ENCODE measurements at regions not wholly inside any gene's neighbourhood (a gene's known extent, or its start where the extent isn't known, plus 50 kb on each side); places are given as distances from the start of the nearest gene placed in this dataset.
"Not testable (repeated sequence)": the region's sequence is repeated elsewhere in the genome, so short reads cannot be mapped to it uniquely, and the experiment has no call there.

- DNase-seq (ENCODE audit: unreplicated experiment): no peak
- ChIA-PET POLR2A (no interaction called here), CTCF (no interaction called here)
- no peak overlapping the region for H3K27ac Mint-ChIP-seq (ENCODE audit: low read depth, unreplicated experiment)
- H3K36me3 Mint-ChIP-seq (ENCODE audit: insufficient read depth, unreplicated experiment): no peaks in the 10 kb centered on the region
- H3K27me3 Mint-ChIP-seq (ENCODE audit: insufficient read depth, unreplicated experiment): no peaks in the 10 kb centered on the region
- no peaks in the 10 kb centered on the region for H3K4me1 Mint-ChIP-seq (ENCODE audit: insufficient read depth, unreplicated experiment)
- no peak overlapping the region for H3K4me3 Mint-ChIP-seq (ENCODE audit: unreplicated experiment)
- BruUV-seq (replicated peaks): no TSS peak
- intact Hi-C loops (cut with micrococcal nuclease): no loop called here
- TF ChIP-seq, protein P1, sequence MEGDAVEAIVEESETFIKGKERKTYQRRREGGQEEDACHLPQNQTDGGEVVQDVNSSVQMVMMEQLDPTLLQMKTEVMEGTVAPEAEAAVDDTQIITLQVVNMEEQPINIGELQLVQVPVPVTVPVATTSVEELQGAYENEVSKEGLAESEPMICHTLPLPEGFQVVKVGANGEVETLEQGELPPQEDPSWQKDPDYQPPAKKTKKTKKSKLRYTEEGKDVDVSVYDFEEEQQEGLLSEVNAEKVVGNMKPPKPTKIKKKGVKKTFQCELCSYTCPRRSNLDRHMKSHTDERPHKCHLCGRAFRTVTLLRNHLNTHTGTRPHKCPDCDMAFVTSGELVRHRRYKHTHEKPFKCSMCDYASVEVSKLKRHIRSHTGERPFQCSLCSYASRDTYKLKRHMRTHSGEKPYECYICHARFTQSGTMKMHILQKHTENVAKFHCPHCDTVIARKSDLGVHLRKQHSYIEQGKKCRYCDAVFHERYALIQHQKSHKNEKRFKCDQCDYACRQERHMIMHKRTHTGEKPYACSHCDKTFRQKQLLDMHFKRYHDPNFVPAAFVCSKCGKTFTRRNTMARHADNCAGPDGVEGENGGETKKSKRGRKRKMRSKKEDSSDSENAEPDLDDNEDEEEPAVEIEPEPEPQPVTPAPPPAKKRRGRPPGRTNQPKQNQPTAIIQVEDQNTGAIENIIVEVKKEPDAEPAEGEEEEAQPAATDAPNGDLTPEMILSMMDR (IDR thresholded peaks at IDR 0.05; ENCODE audit: unreplicated experiment): no peak
- no peaks in the 10 kb centered on the region for H3K9me3 Mint-ChIP-seq (ENCODE audit: unreplicated experiment)
Observed at GRCh38 chr2:184372484-184372883, 225.8 kb upstream of the ZNF804A start.

DNA sequence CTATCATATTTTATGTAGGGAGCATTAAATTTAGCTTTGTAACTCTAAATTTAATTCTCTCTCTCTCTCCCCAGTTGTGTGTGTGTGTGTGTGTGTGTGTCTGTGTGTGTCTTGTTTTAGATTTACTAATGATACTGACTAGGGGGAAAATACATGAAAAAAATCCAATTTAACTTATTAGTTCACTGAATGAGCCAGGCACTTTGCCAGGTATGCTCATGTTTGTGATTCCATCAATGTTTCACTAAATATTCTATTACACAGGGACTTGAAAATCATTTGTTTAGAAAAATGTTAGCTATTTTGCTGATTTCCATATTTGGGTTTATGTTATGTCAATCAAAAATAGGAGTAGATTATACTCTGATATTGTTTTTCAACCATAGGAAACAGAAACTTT lies 203.7 kb upstream of the ZNF804A start:
- no TSS peak for BruUV-seq (replicated peaks)
- Mint-ChIP-seq H3K4me3 (ENCODE audit: unreplicated experiment) (no peak overlapping the region), H3K36me3 (ENCODE audit: insufficient read depth, unreplicated experiment) (no peaks in the 10 kb centered on the region), H3K4me1 (ENCODE audit: insufficient read depth, unreplicated experiment) (no peaks in the 10 kb centered on the region), H3K9me3 (ENCODE audit: unreplicated experiment) (no peaks in the 10 kb centered on the region), H3K27ac (ENCODE audit: low read depth, unreplicated experiment) (no peak overlapping the region), H3K27me3 (ENCODE audit: insufficient read depth, unreplicated experiment) (no peaks in the 10 kb centered on the region)
- DNase-seq (ENCODE audit: unreplicated experiment): no peak
- ChIA-PET POLR2A (no interaction called here), CTCF (interaction anchor here (0.7 kb wide), 1 partner anchor 1418 kb away, joined by 3 read pairs; no protein-coding TSS in a partner anchor)
- TF ChIP-seq, protein P1 (IDR thresholded peaks at IDR 0.05; ENCODE audit: unreplicated experiment): no peak
- intact Hi-C loops (cut with micrococcal nuclease): no loop called here

DNA sequence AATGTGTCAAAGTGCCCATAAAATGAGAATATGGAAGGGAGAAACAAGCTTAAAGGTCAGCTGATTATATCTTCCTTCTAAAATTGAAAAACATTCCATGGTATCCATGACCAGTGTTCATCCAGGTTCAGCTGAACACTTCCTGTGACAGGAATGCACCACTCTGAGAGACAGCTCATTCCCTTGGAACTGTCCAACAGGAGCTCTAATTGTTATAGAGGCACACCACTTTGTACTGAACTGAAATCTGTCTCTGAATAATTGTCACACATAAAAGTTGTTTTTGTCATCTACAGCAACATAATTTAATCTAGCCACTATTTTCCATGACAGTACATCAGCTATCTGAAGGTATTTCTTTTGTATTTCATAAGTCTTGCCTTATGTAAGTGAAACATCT lies 195.9 kb upstream of the ZNF804A start:
- ChIA-PET POLR2A (no interaction called here), CTCF (no interaction called here)
- no peak overlapping the region for H3K27ac Mint-ChIP-seq (ENCODE audit: low read depth, unreplicated experiment)
- H3K9me3 Mint-ChIP-seq (ENCODE audit: unreplicated experiment): peaks cover 1% of the 10 kb centered on the region
- TF ChIP-seq, protein P1 (IDR thresholded peaks at IDR 0.05; ENCODE audit: unreplicated experiment): no peak
- no TSS peak for BruUV-seq (replicated peaks)
- intact Hi-C loops (cut with micrococcal nuclease): no loop called here
- no peaks in the 10 kb centered on the region for H3K4me1 Mint-ChIP-seq (ENCODE audit: insufficient read depth, unreplicated experiment)
- H3K27me3 Mint-ChIP-seq (ENCODE audit: insufficient read depth, unreplicated experiment): no peaks in the 10 kb centered on the region
- no peak for DNase-seq (ENCODE audit: unreplicated experiment)
- no peak overlapping the region for H3K4me3 Mint-ChIP-seq (ENCODE audit: unreplicated experiment)
- no peaks in the 10 kb centered on the region for H3K36me3 Mint-ChIP-seq (ENCODE audit: insufficient read depth, unreplicated experiment)

- BruUV-seq (replicated peaks); intact Hi-C loops (cut with micrococcal nuclease); POLR2A ChIA-PET; CTCF ChIA-PET; H3K4me1 Mint-ChIP-seq (ENCODE audit: insufficient read depth, unreplicated experiment); H3K4me3 Mint-ChIP-seq (ENCODE audit: unreplicated experiment); H3K36me3 Mint-ChIP-seq (ENCODE audit: insufficient read depth, unreplicated experiment); H3K27me3 Mint-ChIP-seq (ENCODE audit: insufficient read depth, unreplicated experiment); H3K27ac Mint-ChIP-seq (ENCODE audit: low read depth, unreplicated experiment); DNase-seq (ENCODE audit: unreplicated experiment); H3K9me3 Mint-ChIP-seq (ENCODE audit: unreplicated experiment): not testable (repeated sequence)
Observed at GRCh38 chr2:184407041-184407630, 191.2 kb upstream of the ZNF804A start.

GRCh38 chr2:184410160-184410559 lies 188.2 kb upstream of the ZNF804A start:
- Mint-ChIP-seq H3K4me3 (ENCODE audit: unreplicated experiment) (no peak overlapping the region), H3K27me3 (ENCODE audit: insufficient read depth, unreplicated experiment) (no peaks in the 10 kb centered on the region), H3K36me3 (ENCODE audit: insufficient read depth, unreplicated experiment) (no peaks in the 10 kb centered on the region), H3K9me3 (ENCODE audit: unreplicated experiment) (peaks cover 7% of the 10 kb centered on the region), H3K4me1 (ENCODE audit: insufficient read depth, unreplicated experiment) (peaks cover 4% of the 10 kb centered on the region), H3K27ac (ENCODE audit: low read depth, unreplicated experiment) (no peak overlapping the region)
- DNase-seq (ENCODE audit: unreplicated experiment): no peak
- BruUV-seq (replicated peaks): no TSS peak
- TF ChIP-seq, protein P1 (IDR thresholded peaks at IDR 0.05; ENCODE audit: unreplicated experiment): no peak
- intact Hi-C loops (cut with micrococcal nuclease): no loop called here
- POLR2A ChIA-PET: no interaction called here
- CTCF ChIA-PET: no interaction called here

Measured in MCF 10A (cell line).